ENCODE measurements at regions not wholly inside any gene's neighbourhood (a gene's known extent, or its start where the extent isn't known, plus 50 kb on each side); places are given as distances from the start of the nearest gene placed in this dataset.

- TF ChIP-seq, protein P1, sequence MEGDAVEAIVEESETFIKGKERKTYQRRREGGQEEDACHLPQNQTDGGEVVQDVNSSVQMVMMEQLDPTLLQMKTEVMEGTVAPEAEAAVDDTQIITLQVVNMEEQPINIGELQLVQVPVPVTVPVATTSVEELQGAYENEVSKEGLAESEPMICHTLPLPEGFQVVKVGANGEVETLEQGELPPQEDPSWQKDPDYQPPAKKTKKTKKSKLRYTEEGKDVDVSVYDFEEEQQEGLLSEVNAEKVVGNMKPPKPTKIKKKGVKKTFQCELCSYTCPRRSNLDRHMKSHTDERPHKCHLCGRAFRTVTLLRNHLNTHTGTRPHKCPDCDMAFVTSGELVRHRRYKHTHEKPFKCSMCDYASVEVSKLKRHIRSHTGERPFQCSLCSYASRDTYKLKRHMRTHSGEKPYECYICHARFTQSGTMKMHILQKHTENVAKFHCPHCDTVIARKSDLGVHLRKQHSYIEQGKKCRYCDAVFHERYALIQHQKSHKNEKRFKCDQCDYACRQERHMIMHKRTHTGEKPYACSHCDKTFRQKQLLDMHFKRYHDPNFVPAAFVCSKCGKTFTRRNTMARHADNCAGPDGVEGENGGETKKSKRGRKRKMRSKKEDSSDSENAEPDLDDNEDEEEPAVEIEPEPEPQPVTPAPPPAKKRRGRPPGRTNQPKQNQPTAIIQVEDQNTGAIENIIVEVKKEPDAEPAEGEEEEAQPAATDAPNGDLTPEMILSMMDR (IDR thresholded peaks at IDR 0.05; ENCODE audit: control insufficient read depth, extremely low read depth, insufficient read depth) = no peak
- H3K4me3 ChIP-seq (ENCODE audit: low read depth, low read length) = no peak overlapping the region
- no peak for DNase-seq (ENCODE audit: low read depth)
Measured at GRCh38 chr4:74651198-74651597, 143.1 kb downstream of the BTC start.

- no peak for DNase-seq (ENCODE audit: low read depth)
Measured at GRCh38 chr4:74653331-74654229, 140.7 kb downstream of the BTC start.

GRCh38 chr4:74654230-74654681, 140.1 kb downstream of the BTC start:
- TF ChIP-seq, protein P1 (IDR thresholded peaks at IDR 0.05; ENCODE audit: control insufficient read depth, extremely low read depth, insufficient read depth) = no peak
- no peak overlapping the region for H3K4me3 ChIP-seq (ENCODE audit: low read depth, low read length)
- no peak for DNase-seq (ENCODE audit: low read depth)

More at GRCh38 chr4:74653331-74654229, 140.7 kb downstream of the BTC start:
- TF ChIP-seq, protein P1 (IDR thresholded peaks at IDR 0.05; ENCODE audit: control insufficient read depth, extremely low read depth, insufficient read depth) = no peak
- H3K4me3 ChIP-seq (ENCODE audit: low read depth, low read length) = no peak overlapping the region

GRCh38 chr4:74656596-74656995, 137.7 kb downstream of the BTC start:
- TF ChIP-seq, protein P1 (IDR thresholded peaks at IDR 0.05; ENCODE audit: control insufficient read depth, extremely low read depth, insufficient read depth) = no peak
- DNase-seq (ENCODE audit: low read depth) = no peak
- H3K4me3 ChIP-seq (ENCODE audit: low read depth, low read length) = no peak overlapping the region

- no peak for DNase-seq (ENCODE audit: low read depth)
- TF ChIP-seq, protein P1 (IDR thresholded peaks at IDR 0.05; ENCODE audit: control insufficient read depth, extremely low read depth, insufficient read depth) = no peak
- H3K4me3 ChIP-seq (ENCODE audit: low read depth, low read length) = no peak overlapping the region
Measured at GRCh38 chr4:74658116-74658515, 136.2 kb downstream of the BTC start.

GRCh38 chr4:74659576-74660411, 134.5 kb downstream of the BTC start:
- H3K4me3 ChIP-seq (ENCODE audit: low read depth, low read length) = no peak overlapping the region
- DNase-seq (ENCODE audit: low read depth) = no peak
- TF ChIP-seq, protein P1 (IDR thresholded peaks at IDR 0.05; ENCODE audit: control insufficient read depth, extremely low read depth, insufficient read depth) = no peak
